Panc1 (cell line): ENCODE measurements at regions not wholly inside any gene's neighbourhood (a gene's known extent, or its start where the extent isn't known, plus 50 kb on each side); places are given as distances from the start of the nearest gene placed in this dataset.

Experiments used
- ATAC-seq: fragments of 200-7000 bp; cut with Tn5 transposase; 2 replicates; pipeline ENCODE4 v1.9.1; 2020; ENCODE audit warnings: mild to moderate bottlenecking, moderate library complexity
- BruUV-seq: library from RNA; stranded (reverse); fragments of 400-500 nt; replicated peaks from 2 replicates; lab custom pipeline; 2021; lab: Mats Ljungman, UMichigan
- CTCF ChIA-PET: fragments of 300-600 bp; sonication (Branson Sonifier 250); formaldehyde crosslinking; loops from one replicate; lab custom pipeline; 2022; ENCODE audit warnings: antibody characterized with exemption; lab: Charles Lee
- POLR2A ChIA-PET: fragments of 300-600 bp; sonication (Branson Sonifier 250); formaldehyde crosslinking; loops from one replicate; lab custom pipeline; 2022; ENCODE audit warnings: antibody characterized with exemption; lab: Charles Lee
- DNase-seq: peaks from one replicate; pipeline ENCODE4 v3.0.0-alpha.2; 2010; ENCODE audit warnings: low read depth, low spot score
- H3K27ac ChIP-seq: 2 replicates; pipeline ENCODE4 v1.5.1; 2011; ENCODE audit warnings: mild to moderate bottlenecking, low read length, inconsistent platforms
- H3K27me3 ChIP-seq: fragments of 200-500 bp; sonication (Bioruptor generic); 2 replicates; pipeline ENCODE4 v1.6.0; 2014; ENCODE audit warnings: low read length, inconsistent platforms; ENCODE audit not compliant: control insufficient read depth, insufficient read depth
- H3K36me3 ChIP-seq: fragments of 200-500 bp; sonication (Bioruptor generic); 2 replicates; pipeline ENCODE4 v1.5.1; 2014; ENCODE audit warnings: inconsistent platforms, mild to moderate bottlenecking, low read length, moderate library complexity; ENCODE audit not compliant: control insufficient read depth, insufficient read depth
- H3K4me1 ChIP-seq: 2 replicates; pipeline ENCODE4 v1.5.1; 2011; ENCODE audit warnings: inconsistent platforms, mild to moderate bottlenecking, low read length, moderate library complexity; ENCODE audit not compliant: control insufficient read depth, insufficient read depth
- H3K4me3 ChIP-seq, 2 experiments: 2 replicates each; pipeline ENCODE4 v1.5.1; 2011 to 2012; ENCODE audit warnings: low read depth in 2 of 2, low read length in 2 of 2, mild to moderate bottlenecking in 2 of 2, inconsistent platforms in 1 of 2, moderate library complexity in 1 of 2
- H3K9me3 ChIP-seq: fragments of 200-500 bp; sonication (Bioruptor generic); 2 replicates; pipeline ENCODE4 v1.5.1; 2014; ENCODE audit warnings: low read depth, mild to moderate bottlenecking, inconsistent platforms, low read length, moderate library complexity; ENCODE audit not compliant: control insufficient read depth, insufficient read depth
- CTCF ChIP-seq: fragments of 450-650 bp; IDR thresholded peaks from 2 replicates; pipeline ENCODE4 v1.5.1; 2017; ENCODE audit warnings: mild to moderate bottlenecking
- POLR2AphosphoS5 ChIP-seq: IDR thresholded peaks from 2 replicates; pipeline ENCODE4 v1.6.1; 2012; ENCODE audit warnings: mild to moderate bottlenecking, low read depth, low read length, moderate library complexity
- SIN3A ChIP-seq: IDR thresholded peaks from 2 replicates; pipeline ENCODE4 v1.6.1; 2012; ENCODE audit warnings: low read depth, mild to moderate bottlenecking, low read length, moderate library complexity, borderline replicate concordance; ENCODE audit not compliant: insufficient read depth
- TCF7L2 ChIP-seq: IDR thresholded peaks from 2 replicates; pipeline ENCODE4 v1.6.1; 2011; ENCODE audit warnings: mild to moderate bottlenecking, low read depth, low read length, inconsistent platforms
- in situ Hi-C: cut with HindIII; loops from 2 replicates; pipeline ENCODE4 v1.10.0; 2016; ENCODE audit warnings: low sequenced_read_pairs, low pct_unique_long_range_greater_than_20kb
- intact Hi-C: fragments of 100-400 bp; cut with micrococcal nuclease; formaldehyde crosslinking; loops from one replicate; pipeline ENCODE4 v1.10.0; 2022; ENCODE audit not compliant: unreplicated experiment
- TF ChIP-seq, protein P1 (sequence below), 2 experiments: IDR thresholded peaks; 2 replicates each; pipeline ENCODE4 v1.6.1; 2011 to 2012; ENCODE audit warnings: low read depth in 2 of 2, control low read depth in 1 of 2, low read length in 1 of 2, mild to moderate bottlenecking in 1 of 2, moderate library complexity in 1 of 2; ENCODE audit not compliant: insufficient read depth in 1 of 2

DNA sequence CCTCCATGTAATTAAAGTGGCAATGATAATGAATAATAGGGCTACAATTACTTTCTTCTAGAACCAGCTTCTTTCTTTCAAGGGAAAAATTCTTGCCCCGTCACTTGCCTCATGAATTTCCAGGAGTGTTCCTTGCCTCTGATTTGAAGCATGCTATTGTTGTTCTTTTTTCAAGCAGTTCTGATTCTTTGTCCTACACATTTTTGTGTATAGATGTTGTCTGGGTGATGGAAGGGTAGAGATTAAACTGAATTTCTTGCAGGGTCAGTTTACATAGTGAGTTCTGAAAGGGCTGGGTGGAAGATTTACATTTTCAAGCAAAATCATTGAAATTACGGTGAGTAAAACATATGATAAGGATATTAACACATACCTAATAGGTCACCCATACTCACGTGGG is 107.0 kb upstream of the TENM3 start:
- Histone ChIP-seq H3K4me3 (no peak overlapping the region), H3K36me3 (no peaks in the 10 kb centered on the region), H3K4me1 (no peaks in the 10 kb centered on the region), H3K9me3 (no peaks in the 10 kb centered on the region), H3K27ac (no peak overlapping the region), H3K27me3 (no peaks in the 10 kb centered on the region)
- TF ChIP-seq SIN3A = no peak
- TF ChIP-seq, protein P1, sequence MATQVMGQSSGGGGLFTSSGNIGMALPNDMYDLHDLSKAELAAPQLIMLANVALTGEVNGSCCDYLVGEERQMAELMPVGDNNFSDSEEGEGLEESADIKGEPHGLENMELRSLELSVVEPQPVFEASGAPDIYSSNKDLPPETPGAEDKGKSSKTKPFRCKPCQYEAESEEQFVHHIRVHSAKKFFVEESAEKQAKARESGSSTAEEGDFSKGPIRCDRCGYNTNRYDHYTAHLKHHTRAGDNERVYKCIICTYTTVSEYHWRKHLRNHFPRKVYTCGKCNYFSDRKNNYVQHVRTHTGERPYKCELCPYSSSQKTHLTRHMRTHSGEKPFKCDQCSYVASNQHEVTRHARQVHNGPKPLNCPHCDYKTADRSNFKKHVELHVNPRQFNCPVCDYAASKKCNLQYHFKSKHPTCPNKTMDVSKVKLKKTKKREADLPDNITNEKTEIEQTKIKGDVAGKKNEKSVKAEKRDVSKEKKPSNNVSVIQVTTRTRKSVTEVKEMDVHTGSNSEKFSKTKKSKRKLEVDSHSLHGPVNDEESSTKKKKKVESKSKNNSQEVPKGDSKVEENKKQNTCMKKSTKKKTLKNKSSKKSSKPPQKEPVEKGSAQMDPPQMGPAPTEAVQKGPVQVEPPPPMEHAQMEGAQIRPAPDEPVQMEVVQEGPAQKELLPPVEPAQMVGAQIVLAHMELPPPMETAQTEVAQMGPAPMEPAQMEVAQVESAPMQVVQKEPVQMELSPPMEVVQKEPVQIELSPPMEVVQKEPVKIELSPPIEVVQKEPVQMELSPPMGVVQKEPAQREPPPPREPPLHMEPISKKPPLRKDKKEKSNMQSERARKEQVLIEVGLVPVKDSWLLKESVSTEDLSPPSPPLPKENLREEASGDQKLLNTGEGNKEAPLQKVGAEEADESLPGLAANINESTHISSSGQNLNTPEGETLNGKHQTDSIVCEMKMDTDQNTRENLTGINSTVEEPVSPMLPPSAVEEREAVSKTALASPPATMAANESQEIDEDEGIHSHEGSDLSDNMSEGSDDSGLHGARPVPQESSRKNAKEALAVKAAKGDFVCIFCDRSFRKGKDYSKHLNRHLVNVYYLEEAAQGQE (IDR thresholded peaks at IDR 0.05; ENCODE audit: insufficient read depth in 1 of 2, low read depth in 2 of 2, low read length in 1 of 2) = no peak
- no peak for TF ChIP-seq CTCF
- TF ChIP-seq TCF7L2 = no peak
- no peak for TF ChIP-seq POLR2AphosphoS5
- DNase-seq = no peak
- POLR2A ChIA-PET = no interaction called here
- ATAC-seq = no peak
- intact Hi-C loops (no loop called here), in situ Hi-C loops (no loop called here)
- no TSS peak for BruUV-seq
- CTCF ChIA-PET = no interaction called here

DNA sequence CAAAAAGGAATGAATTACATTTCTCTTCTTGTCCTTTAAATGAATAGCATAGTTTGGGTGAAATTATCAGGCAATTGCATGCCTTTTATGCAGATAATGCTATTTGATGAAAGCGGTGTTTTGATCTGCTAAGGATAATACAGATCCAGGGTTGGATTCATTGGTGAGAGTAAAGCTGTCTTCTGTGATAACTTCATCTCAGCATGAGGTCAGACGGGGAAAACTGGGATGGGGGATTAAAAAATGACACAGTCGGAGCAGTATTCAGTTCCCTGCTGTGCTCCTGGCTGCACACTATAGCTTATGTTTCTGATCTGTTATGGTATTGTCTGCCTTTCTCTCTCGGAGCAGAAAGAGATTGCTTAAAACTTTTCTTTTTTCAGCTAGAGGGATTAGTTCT is 105.9 kb upstream of the TENM3 start:
- in situ Hi-C loops = no loop called here
- no peak for ATAC-seq
- TF ChIP-seq CTCF (no peak), TCF7L2 (no peak), SIN3A (no peak), POLR2AphosphoS5 (no peak)
- TF ChIP-seq, protein P1 (IDR thresholded peaks at IDR 0.05; ENCODE audit: insufficient read depth in 1 of 2, low read depth in 2 of 2, low read length in 1 of 2) = no peak
- intact Hi-C loops = no loop called here
- no peak for DNase-seq
- H3K4me1 ChIP-seq = no peaks in the 10 kb centered on the region
- no peak overlapping the region for H3K27ac ChIP-seq
- H3K4me3 ChIP-seq = no peak overlapping the region
- no TSS peak for BruUV-seq
- no peaks in the 10 kb centered on the region for H3K9me3 ChIP-seq
- POLR2A ChIA-PET = no interaction called here
- CTCF ChIA-PET = no interaction called here
- no peaks in the 10 kb centered on the region; the same call in 1 of the 2 replicates for H3K27me3 ChIP-seq
- no peaks in the 10 kb centered on the region for H3K36me3 ChIP-seq
